ENCODE measurements at regions not wholly inside any gene's neighbourhood (a gene's known extent, or its start where the extent isn't known, plus 50 kb on each side); places are given as distances from the start of the nearest gene placed in this dataset.

DNA sequence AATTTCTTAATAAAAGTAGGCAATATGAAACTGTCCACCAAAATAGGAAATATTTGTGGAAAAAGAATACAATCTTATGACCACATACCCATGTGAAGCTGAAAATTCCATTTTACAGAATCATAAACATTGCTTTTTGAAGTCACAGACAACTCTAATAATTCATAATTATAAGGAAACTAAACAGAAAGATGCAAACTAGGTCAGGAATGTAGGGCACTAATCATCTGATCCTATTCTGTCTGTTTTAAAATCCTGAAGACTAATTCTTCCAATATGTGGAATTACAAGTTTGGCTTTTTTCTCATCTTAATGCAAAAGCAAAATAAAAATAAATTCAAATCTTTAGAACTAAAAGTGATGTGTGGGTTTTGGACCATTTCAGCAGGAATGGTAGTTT lies 528.6 kb downstream of the LTN1 start:
- DNase-seq (ENCODE audit: low read depth in 2 of 2) = no peak

DNA sequence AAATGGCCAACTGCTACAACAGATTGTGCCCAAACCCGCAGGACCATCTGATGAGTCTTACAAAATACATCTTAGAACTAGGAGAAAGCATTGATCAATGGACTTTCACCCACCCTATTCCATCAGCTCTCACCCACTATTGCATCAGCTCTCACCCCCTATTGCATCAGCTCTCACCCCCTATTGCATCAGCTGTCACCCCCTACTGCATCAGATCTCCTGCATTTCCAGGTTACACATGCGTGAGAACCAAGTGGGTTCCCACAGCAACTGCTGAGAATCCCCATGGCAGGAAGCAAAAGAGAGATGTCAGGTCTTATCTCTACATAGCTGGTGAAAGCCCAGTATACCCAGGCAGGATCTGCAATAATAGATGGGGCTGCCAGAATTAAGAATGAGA lies 533.5 kb downstream of the LTN1 start:
- no peak for DNase-seq (ENCODE audit: low read depth in 2 of 2)

DNA sequence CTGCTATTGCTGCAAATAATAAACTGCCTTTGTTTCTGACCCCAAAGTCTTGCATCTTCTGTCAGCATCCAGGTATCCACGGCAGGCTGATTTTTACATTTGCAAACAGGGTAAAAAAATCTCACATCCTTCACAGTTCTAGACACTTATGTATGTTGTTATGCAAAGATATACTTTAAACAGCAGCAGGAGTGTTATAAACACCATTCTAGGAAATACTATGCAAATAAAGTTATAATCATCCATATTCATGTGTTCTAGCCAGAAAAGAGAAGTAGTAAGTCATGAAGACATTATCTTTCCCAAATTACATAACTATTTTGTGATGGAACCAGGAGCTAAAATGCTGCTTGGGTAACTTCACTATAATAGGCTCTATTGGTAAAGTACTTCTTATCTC lies 534.2 kb downstream of the LTN1 start:
- DNase-seq (ENCODE audit: low read depth in 2 of 2) = no peak

DNA sequence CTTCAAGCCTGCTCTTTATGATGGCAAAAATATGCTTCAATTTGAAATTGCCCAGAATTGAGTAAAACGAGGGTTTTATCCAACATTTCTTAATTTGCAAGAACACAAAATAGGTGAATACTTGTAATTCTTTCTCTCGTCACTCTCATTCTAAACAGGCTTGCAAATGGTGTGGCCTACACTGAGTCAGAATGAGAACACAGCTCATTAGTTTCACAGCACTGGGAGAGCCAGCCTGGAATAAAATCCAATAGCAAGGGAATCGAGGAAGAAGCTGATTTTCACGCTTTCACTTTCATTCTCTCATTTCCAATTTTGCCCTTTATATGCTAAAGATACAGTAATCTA lies 537.5 kb downstream of the LTN1 start:
- DNase-seq (ENCODE audit: low read depth in 2 of 2) = no peak

DNA sequence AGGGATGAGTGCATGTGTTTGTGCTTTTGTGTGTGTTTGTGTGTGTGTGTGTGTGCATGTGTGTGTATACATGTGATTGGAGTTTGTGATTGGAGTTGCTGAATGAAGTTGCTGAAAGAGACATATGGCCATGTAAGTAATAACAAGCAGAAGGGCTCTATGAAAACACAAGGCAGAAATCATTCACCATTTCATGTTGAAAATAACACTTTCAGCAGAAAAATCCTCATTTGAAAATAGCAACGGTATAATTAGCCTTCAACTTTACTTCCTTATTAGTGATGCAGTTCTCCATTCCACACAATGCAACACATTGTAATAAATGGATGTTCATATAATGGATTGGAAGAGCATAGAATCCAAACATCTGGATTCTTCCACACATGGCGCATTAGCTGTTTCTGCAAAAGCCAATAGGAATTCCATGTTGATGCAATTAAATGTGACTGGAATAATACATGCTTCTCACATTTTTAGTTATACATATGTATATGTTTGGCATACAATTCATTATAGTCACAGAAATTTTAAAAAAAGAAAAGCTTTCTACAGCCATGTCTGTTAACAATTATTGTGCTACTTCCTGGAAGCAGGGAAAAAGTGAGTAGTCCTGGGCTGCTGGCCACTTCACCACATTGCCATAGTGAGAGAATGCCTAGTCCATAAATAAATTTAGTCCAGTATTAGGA lies 538.0 kb downstream of the LTN1 start:
- no peak for DNase-seq (ENCODE audit: low read depth in 2 of 2)

DNA sequence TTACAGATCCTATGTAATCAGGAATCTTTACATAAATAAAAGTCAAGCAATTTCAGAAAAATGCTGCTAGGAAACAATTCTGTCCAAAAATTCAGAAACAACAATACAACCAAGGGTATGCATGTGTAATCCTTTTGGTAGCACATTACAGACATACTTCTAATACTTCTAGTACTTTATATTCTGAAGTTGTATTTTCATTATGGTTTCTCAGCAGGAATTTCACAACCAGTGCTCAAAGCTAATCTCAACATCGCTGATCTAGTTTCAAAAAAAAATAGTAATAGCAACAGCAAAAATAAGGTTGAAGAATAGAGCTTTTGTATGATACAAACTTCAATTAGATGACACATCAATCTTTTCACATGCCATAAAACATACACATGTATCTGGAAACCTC lies 545.2 kb downstream of the LTN1 start:
- DNase-seq (ENCODE audit: low read depth in 2 of 2) = no peak

DNA sequence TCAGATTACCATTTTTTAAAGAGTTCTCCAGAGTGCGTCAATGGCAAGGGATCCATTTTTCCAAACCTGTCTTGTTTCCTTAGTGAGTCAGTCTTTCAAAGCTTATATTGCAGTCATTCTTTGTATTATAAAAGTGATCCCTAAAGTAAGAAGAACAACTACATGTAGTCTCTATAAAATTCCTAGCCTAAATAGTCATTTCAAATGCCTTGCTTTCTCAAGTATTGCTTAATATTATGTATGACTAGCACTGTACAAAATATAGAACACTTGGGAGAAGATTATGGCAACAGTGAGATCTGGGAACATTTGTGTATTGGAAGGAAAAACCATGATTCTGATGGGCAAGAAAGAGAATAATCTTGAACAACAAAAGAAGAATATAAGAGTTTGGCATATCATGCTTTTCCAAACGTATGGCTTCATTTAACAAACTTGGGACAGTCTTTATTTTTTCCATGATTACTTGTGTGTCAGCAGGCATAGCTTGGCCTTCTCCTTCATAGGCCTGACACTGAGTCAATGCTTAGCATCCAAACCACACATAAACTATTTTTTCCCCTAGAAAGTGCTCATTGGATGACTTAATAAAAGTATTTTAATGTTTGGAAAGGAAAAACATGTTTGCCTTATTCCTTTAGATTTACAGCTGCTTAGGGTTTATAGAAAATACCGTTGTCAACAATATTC lies 547.4 kb downstream of the LTN1 start:
- no peak for DNase-seq (ENCODE audit: low read depth in 2 of 2)

DNA sequence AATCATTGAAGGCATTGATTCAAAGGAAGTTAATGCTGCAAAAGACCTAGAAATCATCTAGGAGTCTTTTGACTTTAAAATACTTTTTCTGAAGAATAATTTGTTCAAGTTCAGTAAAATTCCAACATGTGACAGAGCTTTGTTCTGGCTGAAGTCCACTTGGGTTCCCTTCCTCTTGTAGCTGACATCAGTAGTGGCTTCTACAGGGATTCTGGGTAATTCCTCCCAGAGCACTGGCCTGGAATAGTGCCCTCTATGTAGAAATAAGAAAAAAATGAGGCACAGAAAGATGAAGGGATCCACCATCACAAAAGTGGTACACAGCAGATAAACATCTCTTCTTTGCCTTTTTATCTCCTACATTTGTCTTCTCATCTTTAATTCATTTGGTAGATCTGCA lies 548.1 kb downstream of the LTN1 start:
- no peak for DNase-seq (ENCODE audit: low read depth in 2 of 2)

DNA sequence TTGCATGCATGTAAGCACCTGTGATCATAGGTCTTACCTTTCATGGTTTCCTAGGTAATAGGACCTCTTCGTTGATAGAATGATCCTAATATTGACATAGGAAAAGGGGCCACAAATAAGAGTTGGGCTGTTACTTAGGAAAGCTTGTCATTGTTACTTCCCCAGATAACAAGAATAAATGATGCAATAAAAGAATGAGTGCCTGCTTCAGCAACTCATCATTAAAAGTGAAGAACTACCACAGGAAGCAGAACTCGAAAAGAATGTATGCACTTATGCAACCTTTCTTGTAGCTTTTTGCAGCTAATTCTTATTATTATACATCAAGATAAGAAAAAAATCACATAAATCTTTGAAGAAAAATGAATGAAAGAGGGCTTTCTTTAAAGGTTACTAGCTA lies 548.6 kb downstream of the LTN1 start:
- DNase-seq (ENCODE audit: low read depth in 2 of 2) = no peak

DNA sequence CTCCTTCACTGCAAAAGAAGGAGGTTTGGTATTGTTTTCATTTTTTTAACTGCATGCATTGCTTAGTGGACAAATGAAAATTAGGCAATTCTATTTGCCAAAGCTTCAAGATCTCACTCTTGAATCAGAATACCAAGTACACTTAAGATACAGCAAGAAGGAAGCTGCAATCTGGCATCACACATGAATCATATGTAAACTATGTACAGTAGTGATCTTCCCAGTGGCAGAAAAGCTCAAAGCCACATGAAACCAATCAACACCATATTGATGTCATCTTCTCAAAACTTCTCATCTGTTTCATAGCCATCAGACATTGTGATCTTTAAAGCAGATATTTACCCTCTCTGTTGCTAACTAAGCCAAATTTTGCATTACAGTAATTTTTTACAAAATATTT lies 550.1 kb downstream of the LTN1 start:
- DNase-seq (ENCODE audit: low read depth in 2 of 2) = no peak

DNA sequence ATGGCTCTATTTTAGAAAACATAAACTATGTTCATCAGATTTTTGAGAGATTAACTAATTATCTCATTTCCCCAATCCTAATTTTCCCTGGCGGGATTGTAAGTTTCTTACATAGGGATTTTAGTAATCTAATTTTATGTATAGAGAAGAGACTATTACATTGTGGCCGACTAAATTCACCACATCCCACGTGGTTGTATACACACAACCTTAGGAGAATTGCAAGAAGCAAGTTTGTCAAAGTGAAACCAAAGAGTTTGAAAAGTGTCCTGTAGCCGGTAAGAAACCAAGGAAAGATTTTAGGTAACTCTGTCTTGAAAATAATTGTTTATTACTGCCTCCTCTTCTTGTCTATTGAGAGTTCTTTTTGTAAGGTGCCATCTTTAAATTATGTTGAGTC lies 550.6 kb downstream of the LTN1 start:
- DNase-seq (ENCODE audit: low read depth in 2 of 2) = no peak

DNA sequence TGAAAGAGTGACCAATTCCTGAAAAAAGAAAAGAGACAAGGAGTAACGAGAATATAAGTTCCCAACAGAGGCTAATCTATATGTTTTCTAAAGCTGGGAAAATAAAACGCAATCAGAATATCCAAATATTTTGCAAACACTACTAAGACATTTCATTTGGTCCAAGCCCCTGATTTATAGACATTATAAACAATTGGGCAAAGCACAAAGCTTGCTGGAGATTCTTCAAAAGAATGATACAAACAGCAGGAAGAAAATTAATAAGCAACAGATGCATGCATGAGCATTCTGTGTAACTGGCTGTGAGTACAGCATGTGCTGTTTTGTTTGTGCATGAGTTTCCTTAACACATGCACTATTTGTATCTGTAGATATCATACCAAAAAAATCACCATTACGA lies 552.9 kb downstream of the LTN1 start:
- DNase-seq (ENCODE audit: low read depth in 2 of 2) = no peak

DNA sequence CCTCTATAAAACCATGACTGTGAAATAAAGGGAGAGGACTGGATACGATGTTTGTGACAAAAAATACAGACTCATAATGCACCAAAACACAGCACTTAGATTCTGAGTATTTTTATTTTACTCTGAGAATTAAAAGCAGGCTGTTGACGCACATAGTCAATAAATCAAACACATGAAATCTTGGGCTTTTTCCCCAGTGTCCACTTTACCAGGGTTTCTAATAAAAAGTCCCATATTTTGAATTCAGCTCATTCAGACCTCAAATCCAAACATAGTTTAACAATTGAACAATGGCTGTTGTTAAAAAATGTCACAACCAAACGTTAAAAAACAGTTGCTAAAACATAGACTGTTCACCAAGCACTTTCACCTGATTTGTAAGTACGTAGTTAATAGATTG lies 553.4 kb downstream of the LTN1 start:
- DNase-seq (ENCODE audit: low read depth in 2 of 2) = no peak

DNA sequence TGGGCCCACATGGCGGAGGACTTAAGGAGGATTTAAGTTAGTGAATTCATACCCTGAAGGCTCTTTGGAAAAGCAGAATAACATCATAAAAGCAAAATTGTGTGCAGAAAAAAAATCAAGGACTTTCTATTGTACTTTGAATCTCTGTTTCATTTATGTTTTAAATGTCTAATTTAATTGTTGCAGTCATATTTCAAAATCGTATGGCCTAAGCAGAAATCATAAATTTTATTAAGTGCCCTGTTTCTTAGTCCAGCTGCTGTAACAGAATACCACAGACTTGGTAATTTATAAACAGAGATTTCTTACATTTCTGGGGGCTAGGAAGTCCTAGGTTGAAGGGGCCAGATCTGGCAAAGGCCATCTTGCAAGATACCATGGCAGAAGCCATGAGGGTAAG lies 555.6 kb downstream of the LTN1 start:
- no peak for DNase-seq (ENCODE audit: low read depth in 2 of 2)

DNA sequence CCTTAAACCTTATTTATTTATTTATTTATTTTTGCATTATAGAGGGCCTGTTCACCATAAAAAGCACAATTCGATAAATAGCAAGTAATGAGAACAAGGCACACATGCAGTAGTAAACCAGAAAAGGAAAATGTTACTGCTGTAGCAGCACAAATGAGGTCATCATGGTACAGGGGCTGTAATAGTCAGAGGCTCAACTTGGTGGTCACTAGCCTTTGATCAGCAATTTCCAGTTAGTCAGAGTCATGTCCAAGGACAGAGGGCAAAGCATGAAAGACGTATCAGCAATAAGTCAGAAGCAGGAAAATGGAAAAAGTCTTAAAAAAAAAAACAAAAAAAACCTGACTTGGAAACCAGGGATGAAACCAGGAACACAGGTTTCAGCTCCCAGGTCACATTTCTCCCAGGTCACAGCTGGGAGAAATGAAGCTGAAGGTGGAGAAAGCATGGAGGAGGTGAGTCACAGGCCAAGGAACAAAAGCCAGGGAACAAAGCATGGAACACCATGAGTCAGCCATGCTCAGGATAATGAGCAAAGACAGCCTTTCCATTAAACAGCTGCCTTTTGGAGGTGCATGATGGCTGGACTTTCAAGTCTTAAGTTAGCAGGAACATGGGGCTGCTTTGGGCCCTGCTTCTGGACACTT lies 556.3 kb downstream of the LTN1 start:
- no peak for DNase-seq (ENCODE audit: low read depth in 2 of 2)

DNA sequence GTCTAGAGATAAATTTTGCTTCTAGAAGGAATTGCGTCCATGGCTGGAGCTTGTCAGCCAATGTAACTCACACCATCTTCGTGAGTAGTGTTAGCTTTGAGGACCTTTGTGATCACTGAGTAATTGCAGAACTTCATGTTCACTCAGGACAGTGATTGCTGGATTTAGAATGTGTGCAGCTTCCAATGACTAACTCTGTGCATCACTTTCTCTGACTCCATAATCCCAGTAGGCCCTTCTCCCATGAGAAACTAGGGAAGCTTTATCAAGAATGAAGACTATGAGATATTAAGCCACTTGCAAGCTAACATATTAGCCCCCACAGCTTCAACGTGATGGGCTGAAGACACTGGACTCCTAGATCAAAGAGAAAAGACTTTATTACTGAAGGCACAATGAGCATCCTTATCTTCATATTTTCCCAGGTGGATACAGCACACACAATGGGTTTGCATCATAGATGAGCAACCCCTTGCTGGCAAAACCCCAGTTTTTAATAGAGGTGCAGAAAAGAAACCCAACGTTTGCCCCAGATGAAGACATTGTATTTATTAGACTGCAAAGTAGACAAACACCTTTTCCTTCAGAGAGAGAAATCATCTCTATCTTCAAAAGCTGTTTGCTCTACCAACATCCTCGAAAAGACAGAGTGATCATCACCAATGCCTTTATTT lies 561.0 kb downstream of the LTN1 start:
- DNase-seq (ENCODE audit: low read depth in 2 of 2) = no peak

DNA sequence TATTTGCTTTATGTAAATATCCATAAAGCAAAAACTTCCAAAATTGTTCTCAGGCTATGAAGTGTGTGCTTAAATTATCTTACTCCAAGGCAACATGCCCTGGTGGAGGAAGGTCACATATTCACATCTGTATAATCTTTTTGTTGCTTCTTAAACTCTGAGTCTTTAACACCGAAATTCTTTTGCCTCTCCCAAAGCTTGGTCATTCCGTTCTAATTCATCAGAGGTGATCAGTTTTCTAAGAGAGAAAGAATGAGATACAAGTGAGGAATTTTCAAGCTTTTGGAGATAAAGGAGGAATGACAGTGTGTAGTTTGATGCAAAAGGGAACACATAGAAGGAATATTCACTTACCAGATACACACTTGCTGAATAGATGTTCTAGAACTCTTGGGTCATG lies 561.7 kb downstream of the LTN1 start:
- no peak for DNase-seq (ENCODE audit: low read depth in 2 of 2)

DNA sequence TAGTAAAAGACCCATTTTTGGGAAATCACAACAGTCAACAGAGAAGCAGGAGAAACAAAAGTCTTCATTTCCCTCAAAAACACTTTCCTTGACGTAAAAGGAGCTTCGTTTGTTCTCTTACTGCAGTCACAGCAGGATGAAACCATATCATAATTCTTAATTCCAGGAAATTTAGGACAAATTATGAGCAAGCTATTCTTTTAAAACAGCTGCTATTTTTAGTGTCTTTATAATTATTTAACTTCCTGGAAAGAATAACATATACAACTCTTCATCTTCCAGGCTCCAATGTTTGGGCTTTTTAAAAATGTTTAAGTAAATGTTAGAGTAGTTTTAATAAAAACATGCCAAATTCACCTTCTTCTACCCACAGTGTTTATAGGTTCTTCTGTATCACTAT lies 563.5 kb downstream of the LTN1 start:
- DNase-seq (ENCODE audit: low read depth in 2 of 2) = no peak

DNA sequence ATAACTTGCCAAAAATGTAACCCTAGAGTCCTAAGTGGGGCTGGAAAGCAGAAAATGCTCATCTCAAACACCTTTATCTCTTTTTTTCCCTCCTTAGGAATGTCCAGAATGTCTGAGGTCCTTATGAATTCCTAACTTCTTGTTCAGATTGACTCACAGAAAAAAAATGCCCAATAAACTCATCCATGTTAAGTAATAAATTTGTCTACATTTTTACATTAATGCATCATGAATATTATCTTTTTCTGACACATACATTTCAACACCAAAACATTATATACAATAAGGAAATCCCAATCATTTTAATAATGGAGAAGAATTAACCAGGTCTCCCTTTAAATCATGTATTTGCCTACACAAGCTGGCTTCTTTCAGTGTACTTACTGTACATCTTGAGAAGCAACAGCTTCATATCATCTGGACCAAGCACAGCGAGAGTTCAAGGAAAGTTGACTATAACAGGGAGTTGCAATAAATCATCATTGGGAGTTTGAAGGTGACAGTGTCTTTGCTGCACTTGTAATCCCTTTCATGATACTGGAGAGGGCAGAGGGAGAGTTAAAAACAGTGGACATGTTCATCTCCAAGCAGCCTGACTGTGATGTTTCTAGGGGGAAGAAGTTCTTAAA lies 565.2 kb downstream of the LTN1 start:
- no peak for DNase-seq (ENCODE audit: low read depth in 2 of 2)

DNA sequence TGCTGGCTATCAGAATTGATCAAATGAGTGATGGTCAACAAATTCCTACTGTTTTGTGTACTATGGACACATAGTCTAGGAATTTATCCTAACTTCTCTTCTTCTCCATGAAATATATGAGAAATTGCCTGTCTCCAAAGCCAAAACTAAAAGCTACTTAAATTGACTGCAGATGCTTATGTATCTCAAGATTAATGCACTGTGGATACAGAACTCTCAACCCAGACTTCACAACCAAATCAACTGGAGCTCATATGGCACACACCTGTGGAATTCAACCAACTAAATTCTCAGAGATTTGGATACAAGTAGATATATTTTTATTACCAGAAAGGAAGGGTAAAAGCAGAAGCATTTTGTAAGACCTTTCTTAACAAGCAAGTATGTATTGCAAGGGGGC lies 566.1 kb downstream of the LTN1 start:
- DNase-seq (ENCODE audit: low read depth in 2 of 2) = no peak

DNA sequence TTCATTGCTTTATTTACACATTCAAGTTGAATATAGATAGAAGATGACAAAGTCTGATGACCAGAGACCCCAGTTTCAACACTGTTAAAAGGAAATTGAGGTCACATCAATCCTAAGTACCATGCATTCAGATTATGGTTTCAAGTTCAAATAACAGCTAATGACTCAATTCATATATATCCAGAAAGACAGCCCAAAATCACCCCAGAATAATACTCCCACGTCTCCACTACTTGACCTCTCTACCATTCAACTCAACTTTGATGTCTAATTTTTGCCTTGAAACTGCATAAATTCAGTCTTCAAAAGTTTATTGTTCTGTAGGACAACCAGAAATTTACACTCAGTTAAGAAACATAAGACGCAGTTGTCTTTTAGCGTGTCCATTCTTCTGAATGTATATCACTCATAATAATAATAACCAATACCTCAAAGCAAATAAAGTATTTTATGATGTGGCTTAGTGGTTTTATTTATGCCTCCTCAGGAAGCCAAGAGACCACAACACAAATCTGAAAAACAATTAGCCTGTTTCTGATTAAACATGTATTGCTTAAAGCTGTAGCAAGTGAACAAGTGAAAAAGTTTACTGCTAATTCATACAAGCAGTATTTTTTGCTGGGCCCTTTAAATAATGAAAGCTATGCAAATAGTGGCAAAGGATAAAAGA lies 569.0 kb downstream of the LTN1 start:
- DNase-seq (ENCODE audit: low read depth in 2 of 2) = no peak

Data from stimulated activated CD4-positive, alpha-beta T cell treated with anti-CD3 and anti-CD28 coated beads, Interleukin-1b, Interleukin-23, amount 100 ng/mL, for 1 hour (primary cell).